ENCODE measurements at regions not wholly inside any gene's neighbourhood (a gene's known extent, or its start where the extent isn't known, plus 50 kb on each side); places are given as distances from the start of the nearest gene placed in this dataset.

DNA sequence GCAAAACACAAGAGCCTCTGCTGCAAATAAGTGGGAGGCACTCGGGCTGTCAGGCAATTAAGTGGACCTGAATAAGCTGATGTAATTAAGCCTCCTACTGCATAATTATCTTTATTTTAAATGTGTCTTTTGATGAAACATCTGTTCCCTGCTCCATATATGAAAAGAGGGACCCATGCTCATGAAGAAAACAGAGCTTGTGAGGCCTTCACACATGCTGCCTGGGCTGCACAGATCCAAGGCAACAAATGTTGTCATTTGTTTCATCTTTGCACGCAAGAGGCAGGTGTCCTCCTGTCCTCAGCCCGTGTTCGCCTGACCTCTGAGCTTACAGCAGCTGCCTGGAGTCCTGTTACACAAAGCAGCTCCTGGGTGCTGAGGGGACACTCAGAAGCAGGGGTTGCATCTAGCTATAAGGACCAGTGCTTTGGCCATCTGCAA, 381.1 kb downstream of the ZNF608 start (continued):
- TF ChIP-seq, protein P1, sequence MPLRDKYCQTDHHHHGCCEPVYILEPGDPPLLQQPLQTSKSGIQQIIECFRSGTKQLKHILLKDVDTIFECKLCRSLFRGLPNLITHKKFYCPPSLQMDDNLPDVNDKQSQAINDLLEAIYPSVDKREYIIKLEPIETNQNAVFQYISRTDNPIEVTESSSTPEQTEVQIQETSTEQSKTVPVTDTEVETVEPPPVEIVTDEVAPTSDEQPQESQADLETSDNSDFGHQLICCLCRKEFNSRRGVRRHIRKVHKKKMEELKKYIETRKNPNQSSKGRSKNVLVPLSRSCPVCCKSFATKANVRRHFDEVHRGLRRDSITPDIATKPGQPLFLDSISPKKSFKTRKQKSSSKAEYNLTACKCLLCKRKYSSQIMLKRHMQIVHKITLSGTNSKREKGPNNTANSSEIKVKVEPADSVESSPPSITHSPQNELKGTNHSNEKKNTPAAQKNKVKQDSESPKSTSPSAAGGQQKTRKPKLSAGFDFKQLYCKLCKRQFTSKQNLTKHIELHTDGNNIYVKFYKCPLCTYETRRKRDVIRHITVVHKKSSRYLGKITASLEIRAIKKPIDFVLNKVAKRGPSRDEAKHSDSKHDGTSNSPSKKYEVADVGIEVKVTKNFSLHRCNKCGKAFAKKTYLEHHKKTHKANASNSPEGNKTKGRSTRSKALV (CRISPR knock-in tag; IDR thresholded peaks at IDR 0.05) = no peak
- no peak for TF ChIP-seq NR2F1 (CRISPR knock-in tag; IDR thresholded peaks at IDR 0.05)
- no peak for TF ChIP-seq ZNF615 (CRISPR knock-in tag; IDR thresholded peaks at IDR 0.05; ENCODE audit: borderline replicate concordance)

DNA sequence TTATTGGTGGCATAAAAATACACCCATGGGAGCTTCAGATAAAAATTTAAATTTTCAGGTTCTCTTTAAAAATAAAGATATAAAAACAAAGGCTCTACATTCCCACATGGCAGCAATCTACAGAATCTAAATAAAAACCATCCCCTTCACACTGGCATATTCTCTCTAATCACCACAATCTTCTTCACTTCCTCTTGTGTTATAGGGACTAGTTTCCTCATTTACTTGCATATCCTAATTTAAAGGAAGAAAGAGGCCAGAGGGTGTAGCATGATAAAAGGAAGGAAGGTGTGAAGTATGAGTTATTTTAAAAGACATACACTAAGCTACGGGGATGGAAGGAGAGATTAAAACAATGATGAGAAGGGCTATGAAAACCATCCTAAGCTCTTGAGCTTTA, 390.5 kb downstream of the ZNF608 start:
- 34% methylated on average over 1 of the region's 1 CpG for WGBS (ENCODE audit: low lambda C conversion rate)
- no peaks in the 10 kb centered on the region for H3K9me3 ChIP-seq (ENCODE audit: low read length)
- no peaks in the 10 kb centered on the region for H3K36me3 ChIP-seq (replicated peaks in 1 of 2; ENCODE audit: control insufficient read depth in 1 of 2, insufficient read depth in 2 of 2, low read length in 2 of 2)
- H3K4me1 ChIP-seq (ENCODE audit: insufficient read depth, low read length) = no peaks in the 10 kb centered on the region
- intact Hi-C loops (cut with micrococcal nuclease; ENCODE audit: unreplicated experiment) (no loop called here), in situ Hi-C loops (cut with HindIII; ENCODE audit: extremely low pct_ligation_motif_present, low pct_unique_long_range_greater_than_20kb) (no loop called here)
- H3K79me2 ChIP-seq (ENCODE audit: insufficient read depth, low read length) = no peaks in the 10 kb centered on the region
- no peak overlapping the region for H3K9ac ChIP-seq (ENCODE audit: insufficient read depth, low read depth, low read length)
- FAIRE-seq (no peak), ATAC-seq (no peak), DNase-seq (ENCODE audit: low spot score) (no peak)
- CTCF ChIA-PET (ENCODE audit: low intra/inter-chr PET ratio, low total read pairs) = no interaction called here
- H3K4me3 ChIP-seq (replicated peaks in 1 of 3; ENCODE audit: insufficient read depth in 1 of 3, low read depth in 2 of 3, low read length in 3 of 3) = no peak overlapping the region
- H3K27me3 ChIP-seq (ENCODE audit: control insufficient read depth in 1 of 2, insufficient read depth in 2 of 2, low read length in 2 of 2) = no peaks in the 10 kb centered on the region; a peak in 1 of 5 replicates
- no peak for TF ChIP-seq HMG20A (CRISPR knock-in tag; IDR thresholded peaks at IDR 0.05; ENCODE audit: borderline replicate concordance)
- no peak for TF ChIP-seq ZNF570 (CRISPR knock-in tag; IDR thresholded peaks at IDR 0.05; ENCODE audit: borderline replicate concordance)
- TF ChIP-seq, protein P2, sequence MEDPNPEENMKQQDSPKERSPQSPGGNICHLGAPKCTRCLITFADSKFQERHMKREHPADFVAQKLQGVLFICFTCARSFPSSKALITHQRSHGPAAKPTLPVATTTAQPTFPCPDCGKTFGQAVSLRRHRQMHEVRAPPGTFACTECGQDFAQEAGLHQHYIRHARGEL (CRISPR knock-in tag; IDR thresholded peaks at IDR 0.05) = no peak
- no peak for TF ChIP-seq GTF3A (CRISPR knock-in tag; conservative IDR thresholded peaks at IDR 0.05)
- no peak for TF ChIP-seq ZKSCAN1 (IDR thresholded peaks at IDR 0.05; ENCODE audit: low read length)
- TF ChIP-seq, protein P3, sequence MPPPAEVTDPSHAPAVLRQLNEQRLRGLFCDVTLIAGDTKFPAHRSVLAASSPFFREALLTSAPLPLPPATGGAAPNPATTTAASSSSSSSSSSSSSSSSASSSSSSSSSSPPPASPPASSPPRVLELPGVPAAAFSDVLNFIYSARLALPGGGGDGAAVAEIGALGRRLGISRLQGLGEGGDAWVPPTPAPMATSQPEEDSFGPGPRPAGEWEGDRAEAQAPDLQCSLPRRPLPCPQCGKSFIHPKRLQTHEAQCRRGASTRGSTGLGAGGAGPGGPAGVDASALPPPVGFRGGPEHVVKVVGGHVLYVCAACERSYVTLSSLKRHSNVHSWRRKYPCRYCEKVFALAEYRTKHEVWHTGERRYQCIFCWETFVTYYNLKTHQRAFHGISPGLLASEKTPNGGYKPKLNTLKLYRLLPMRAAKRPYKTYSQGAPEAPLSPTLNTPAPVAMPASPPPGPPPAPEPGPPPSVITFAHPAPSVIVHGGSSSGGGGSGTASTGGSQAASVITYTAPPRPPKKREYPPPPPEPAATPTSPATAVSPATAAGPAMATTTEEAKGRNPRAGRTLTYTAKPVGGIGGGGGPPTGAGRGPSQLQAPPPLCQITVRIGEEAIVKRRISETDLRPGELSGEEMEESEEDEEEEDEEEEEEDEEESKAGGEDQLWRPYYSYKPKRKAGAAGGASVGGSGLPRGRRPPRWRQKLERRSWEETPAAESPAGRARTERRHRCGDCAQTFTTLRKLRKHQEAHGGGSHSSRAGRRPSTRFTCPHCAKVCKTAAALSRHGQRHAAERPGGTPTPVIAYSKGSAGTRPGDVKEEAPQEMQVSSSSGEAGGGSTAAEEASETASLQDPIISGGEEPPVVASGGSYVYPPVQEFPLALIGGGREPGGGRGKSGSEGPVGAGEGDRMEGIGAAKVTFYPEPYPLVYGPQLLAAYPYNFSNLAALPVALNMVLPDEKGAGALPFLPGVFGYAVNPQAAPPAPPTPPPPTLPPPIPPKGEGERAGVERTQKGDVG (CRISPR knock-in tag; IDR thresholded peaks at IDR 0.05; ENCODE audit: borderline replicate concordance) = no peak
- no peak for TF ChIP-seq ZNF335 (CRISPR knock-in tag; IDR thresholded peaks at IDR 0.05)
- no peak for TF ChIP-seq NRL (CRISPR knock-in tag; IDR thresholded peaks at IDR 0.05; ENCODE audit: borderline replicate concordance)
- no peak overlapping the region for H3K27ac ChIP-seq (ENCODE audit: extremely low read length, insufficient read depth, low read length)
- H2AFZ ChIP-seq (ENCODE audit: low read length) = no peak overlapping the region
- no peak overlapping the region for H3K4me2 ChIP-seq (ENCODE audit: low read depth, low read length)
- BruUV-seq (replicated peaks) = no TSS peak
- POLR2A ChIA-PET = no interaction called here
- H4K20me1 ChIP-seq (ENCODE audit: insufficient read depth, low read length) = no peaks in the 10 kb centered on the region
